NT2/D1 (cell line): ENCODE measurements at regions not wholly inside any gene's neighbourhood (a gene's known extent, or its start where the extent isn't known, plus 50 kb on each side); places are given as distances from the start of the nearest gene placed in this dataset.

Experiments
- DNase-seq: peaks from one replicate; pipeline ENCODE4 v3.0.0-alpha.2; 2011; ENCODE audit warnings: low read depth, low spot score
- H3K27me3 ChIP-seq: 2 replicates; pipeline ENCODE4 v1.6.0; 2011; ENCODE audit warnings: mild to moderate bottlenecking; ENCODE audit not compliant: insufficient read length, insufficient read depth
- H3K36me3 ChIP-seq: 2 replicates; pipeline ENCODE4 v1.6.1; 2011; ENCODE audit warnings: mild to moderate bottlenecking, low read length, mixed read lengths; ENCODE audit not compliant: insufficient read depth, insufficient read length
- H3K4me1 ChIP-seq: 2 replicates; pipeline ENCODE4 v1.5.1; 2011; ENCODE audit not compliant: insufficient read depth, insufficient read length
- H3K4me3 ChIP-seq: 2 replicates; pipeline ENCODE4 v1.5.1; 2011; ENCODE audit warnings: low read depth; ENCODE audit not compliant: insufficient read length
- H3K9ac ChIP-seq: 2 replicates; pipeline ENCODE4 v1.6.0; 2011; ENCODE audit warnings: low read depth; ENCODE audit not compliant: insufficient read length
- H3K9me3 ChIP-seq: 2 replicates; pipeline ENCODE4 v1.5.1; 2011; ENCODE audit warnings: mild to moderate bottlenecking, low read length; ENCODE audit not compliant: insufficient read depth
- SUZ12 ChIP-seq: IDR thresholded peaks from 2 replicates; pipeline ENCODE4 v1.6.1; 2011; ENCODE audit not compliant: insufficient read length, insufficient read depth; ENCODE audit errors: extremely low read depth
- YY1 ChIP-seq: IDR thresholded peaks from 2 replicates; pipeline ENCODE4 v1.6.1; 2011; ENCODE audit not compliant: insufficient read length, insufficient read depth
- ZNF274 ChIP-seq: IDR thresholded peaks from 2 replicates; pipeline ENCODE4 v1.6.1; 2011; ENCODE audit warnings: mild to moderate bottlenecking, low read depth, low read length

- H3K9me3 ChIP-seq, result no peaks in the 10 kb centered on the region
- no peaks in the 10 kb centered on the region for H3K4me1 ChIP-seq
- TF ChIP-seq YY1 (no peak), SUZ12 (no peak), ZNF274 (no peak)
- H3K9ac ChIP-seq, result no peak overlapping the region
- H3K4me3 ChIP-seq, result no peak overlapping the region
- DNase-seq, result no peak
- no peaks in the 10 kb centered on the region for H3K27me3 ChIP-seq
- no peaks in the 10 kb centered on the region for H3K36me3 ChIP-seq
These were observed 1514.7 kb downstream of the PCDH18 start for GRCh38 chr4:136017556-136017955.

- no peak for TF ChIP-seq YY1
- TF ChIP-seq ZNF274, result no peak
- no peak for TF ChIP-seq SUZ12
- no peak for DNase-seq
- Histone ChIP-seq H3K9ac (no peak overlapping the region), H3K9me3 (peaks cover 15% of the 10 kb centered on the region; the same call in 1 of the 2 replicates), H3K4me1 (no peaks in the 10 kb centered on the region), H3K36me3 (no peaks in the 10 kb centered on the region), H3K4me3 (no peak overlapping the region), H3K27me3 (no peaks in the 10 kb centered on the region)
These were observed 1520.1 kb downstream of the PCDH18 start for GRCh38 chr4:136012220-136012619.

- TF ChIP-seq SUZ12 (no peak), YY1 (no peak), ZNF274 (no peak)
- H3K27me3 ChIP-seq, result no peaks in the 10 kb centered on the region
- H3K9ac ChIP-seq, result no peak overlapping the region
- peaks cover 15% of the 10 kb centered on the region; the same call in 1 of the 2 replicates for H3K9me3 ChIP-seq
- H3K4me3 ChIP-seq, result no peak overlapping the region
- DNase-seq, result no peak
- H3K4me1 ChIP-seq, result no peaks in the 10 kb centered on the region
- no peaks in the 10 kb centered on the region for H3K36me3 ChIP-seq
These were observed 1522.9 kb downstream of the PCDH18 start for GRCh38 chr4:136009258-136009832.

GRCh38 chr4:136007991-136008390 lies 1524.3 kb downstream of the PCDH18 start:
- no peaks in the 10 kb centered on the region for H3K4me1 ChIP-seq
- no peaks in the 10 kb centered on the region for H3K27me3 ChIP-seq
- no peak for DNase-seq
- H3K36me3 ChIP-seq, result no peaks in the 10 kb centered on the region
- TF ChIP-seq YY1 (no peak), ZNF274 (no peak)
- H3K9ac ChIP-seq, result no peak overlapping the region
- peaks cover 15% of the 10 kb centered on the region; the same call in 1 of the 2 replicates for H3K9me3 ChIP-seq
- no peak overlapping the region for H3K4me3 ChIP-seq

- no peaks in the 10 kb centered on the region for H3K36me3 ChIP-seq
- H3K9me3 ChIP-seq, result no peaks in the 10 kb centered on the region
- TF ChIP-seq SUZ12 (no peak), YY1 (no peak), ZNF274 (no peak)
- no peak for DNase-seq
- H3K4me1 ChIP-seq, result no peaks in the 10 kb centered on the region
- no peak overlapping the region for H3K4me3 ChIP-seq
- H3K27me3 ChIP-seq, result no peaks in the 10 kb centered on the region
- H3K9ac ChIP-seq, result no peak overlapping the region
These were observed 1530.0 kb downstream of the PCDH18 start for GRCh38 chr4:136002316-136002715.

GRCh38 chr4:136001791-136002190 lies 1530.5 kb downstream of the PCDH18 start:
- H3K9me3 ChIP-seq, result no peaks in the 10 kb centered on the region
- no peaks in the 10 kb centered on the region for H3K27me3 ChIP-seq
- H3K36me3 ChIP-seq, result no peaks in the 10 kb centered on the region
- no peaks in the 10 kb centered on the region for H3K4me1 ChIP-seq
- TF ChIP-seq ZNF274 (no peak), YY1 (no peak), SUZ12 (no peak)
- DNase-seq, result no peak
- H3K4me3 ChIP-seq, result no peak overlapping the region
- H3K9ac ChIP-seq, result no peak overlapping the region

GRCh38 chr4:136000246-136000645 lies 1532.0 kb downstream of the PCDH18 start:
- Histone ChIP-seq H3K9ac (no peak overlapping the region), H3K27me3 (no peaks in the 10 kb centered on the region), H3K9me3 (no peaks in the 10 kb centered on the region), H3K4me3 (no peak overlapping the region), H3K36me3 (no peaks in the 10 kb centered on the region), H3K4me1 (no peaks in the 10 kb centered on the region)
- DNase-seq, result no peak
- no peak for TF ChIP-seq YY1
- no peak for TF ChIP-seq SUZ12

GRCh38 chr4:135994360-135994759 lies 1537.9 kb downstream of the PCDH18 start:
- no peak for DNase-seq
- Histone ChIP-seq H3K36me3 (no peaks in the 10 kb centered on the region), H3K4me3 (no peak overlapping the region), H3K9me3 (no peaks in the 10 kb centered on the region), H3K9ac (no peak overlapping the region), H3K27me3 (no peaks in the 10 kb centered on the region), H3K4me1 (no peaks in the 10 kb centered on the region)
- TF ChIP-seq ZNF274 (no peak), SUZ12 (no peak), YY1 (no peak)
